Upper lobe of left lung (tissue), 4 donors: ENCODE measurements at regions not wholly inside any gene's neighbourhood (a gene's known extent, or its start where the extent isn't known, plus 50 kb on each side); places are given as distances from the start of the nearest gene placed in this dataset.

Source experiments
- POLR2A ChIP-seq, 4 donors: fragments of 450-650 bp; IDR thresholded peaks; one replicate each; pipeline ENCODE4 v1.5.1; 2016 to 2017; ENCODE audit warnings: antibody characterized with exemption in 4 of 4, mild to moderate bottlenecking in 2 of 4
- TF ChIP-seq, protein P1 (sequence below), 6 experiments: fragments of 450-650 bp in 4 of 6; fragments of 200-600 bp in 2 of 6; sonication (generic) in 2 of 6; IDR thresholded peaks; one replicate each; pipeline ENCODE4 v1.5.1; 2016 to 2019; ENCODE audit warnings: antibody characterized with exemption in 6 of 6

GRCh38 chr3:177519588-177519987, 322.3 kb upstream of the TBL1XR1 start:
- TF ChIP-seq, protein P1, sequence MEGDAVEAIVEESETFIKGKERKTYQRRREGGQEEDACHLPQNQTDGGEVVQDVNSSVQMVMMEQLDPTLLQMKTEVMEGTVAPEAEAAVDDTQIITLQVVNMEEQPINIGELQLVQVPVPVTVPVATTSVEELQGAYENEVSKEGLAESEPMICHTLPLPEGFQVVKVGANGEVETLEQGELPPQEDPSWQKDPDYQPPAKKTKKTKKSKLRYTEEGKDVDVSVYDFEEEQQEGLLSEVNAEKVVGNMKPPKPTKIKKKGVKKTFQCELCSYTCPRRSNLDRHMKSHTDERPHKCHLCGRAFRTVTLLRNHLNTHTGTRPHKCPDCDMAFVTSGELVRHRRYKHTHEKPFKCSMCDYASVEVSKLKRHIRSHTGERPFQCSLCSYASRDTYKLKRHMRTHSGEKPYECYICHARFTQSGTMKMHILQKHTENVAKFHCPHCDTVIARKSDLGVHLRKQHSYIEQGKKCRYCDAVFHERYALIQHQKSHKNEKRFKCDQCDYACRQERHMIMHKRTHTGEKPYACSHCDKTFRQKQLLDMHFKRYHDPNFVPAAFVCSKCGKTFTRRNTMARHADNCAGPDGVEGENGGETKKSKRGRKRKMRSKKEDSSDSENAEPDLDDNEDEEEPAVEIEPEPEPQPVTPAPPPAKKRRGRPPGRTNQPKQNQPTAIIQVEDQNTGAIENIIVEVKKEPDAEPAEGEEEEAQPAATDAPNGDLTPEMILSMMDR (IDR thresholded peaks at IDR 0.05) = no peak
- no peak for TF ChIP-seq POLR2A (IDR thresholded peaks at IDR 0.05)
